WTC11 (cell line): ENCODE measurements at regions not wholly inside any gene's neighbourhood (a gene's known extent, or its start where the extent isn't known, plus 50 kb on each side); places are given as distances from the start of the nearest gene placed in this dataset.

Source experiments
- CREB1 ChIP-seq: sonication (generic); formaldehyde crosslinking; IDR thresholded peaks from 2 replicates; pipeline ENCODE4 v1.8.0; 2023; ENCODE audit warnings: mild to moderate bottlenecking, missing genetic modification reagents
- CTCF ChIP-seq: fragments of 200-600 bp; IDR thresholded peaks from 2 replicates; pipeline ENCODE4 v1.8.0; 2022; ENCODE audit warnings: antibody characterized with exemption
- GABPB1 ChIP-seq: sonication (generic); formaldehyde crosslinking; IDR thresholded peaks from 2 replicates; pipeline ENCODE4 v1.8.1; 2023; ENCODE audit warnings: mild to moderate bottlenecking, missing genetic modification reagents
- MLX ChIP-seq: sonication (generic); formaldehyde crosslinking; IDR thresholded peaks from 2 replicates; pipeline ENCODE4 v1.8.1; 2023; ENCODE audit warnings: mild to moderate bottlenecking, missing genetic modification reagents, moderate library complexity
- NFYB ChIP-seq: sonication (generic); formaldehyde crosslinking; conservative IDR thresholded peaks from 2 replicates; pipeline ENCODE4 v1.8.0; 2022; ENCODE audit warnings: low read depth, missing genetic modification reagents

GRCh38 chr1:216833509-216833908 is 110.3 kb upstream of the ESRRG start:
- no peak for TF ChIP-seq CTCF
- no peak for TF ChIP-seq MLX
- TF ChIP-seq CREB1 (CRISPR knock-in tag), result no peak
- no peak for TF ChIP-seq NFYB (CRISPR knock-in tag)
- TF ChIP-seq GABPB1 (CRISPR knock-in tag), result no peak
